WERI-Rb-1 (cell line): ENCODE measurements at regions not wholly inside any gene's neighbourhood (a gene's known extent, or its start where the extent isn't known, plus 50 kb on each side); places are given as distances from the start of the nearest gene placed in this dataset.
A peak's percentile ranks its signal among the peaks of the same experiment; 100 is the strongest.

Experiments
- DNase-seq: peaks from one replicate; pipeline ENCODE4 v3.0.0-alpha.2; 2020
- H3K27ac ChIP-seq: fragments of 250-450 bp; sonication (Bioruptor Pico); 2 replicates; pipeline ENCODE4 v1.5.1; 2020; ENCODE audit warnings: mild to moderate bottlenecking, moderate library complexity
- H3K27me3 ChIP-seq: fragments of 250-450 bp; sonication (Bioruptor Pico); 2 replicates; pipeline ENCODE4 v1.5.1; 2021; ENCODE audit warnings: mild to moderate bottlenecking, low read depth, moderate library complexity; ENCODE audit not compliant: insufficient read depth, severe bottlenecking
- H3K36me3 ChIP-seq: fragments of 250-450 bp; sonication (Bioruptor Pico); 2 replicates; pipeline ENCODE4 v1.5.1; 2020; ENCODE audit warnings: mild to moderate bottlenecking, moderate library complexity
- H3K4me3 ChIP-seq: 2 replicates; pipeline ENCODE4 v1.5.1; 2011; ENCODE audit warnings: low read depth, mild to moderate bottlenecking, control low read depth, low read length
- H3K9me3 ChIP-seq: fragments of 250-450 bp; sonication (Bioruptor Pico); 2 replicates; pipeline ENCODE4 v1.5.1; 2021; ENCODE audit warnings: mild to moderate bottlenecking, moderate library complexity; ENCODE audit not compliant: severe bottlenecking
- TF ChIP-seq, protein P1 (sequence below): IDR thresholded peaks from 2 replicates; pipeline ENCODE4 v1.5.1; 2011; ENCODE audit warnings: low read depth, mild to moderate bottlenecking, control low read depth, inconsistent platforms, low read length

DNA sequence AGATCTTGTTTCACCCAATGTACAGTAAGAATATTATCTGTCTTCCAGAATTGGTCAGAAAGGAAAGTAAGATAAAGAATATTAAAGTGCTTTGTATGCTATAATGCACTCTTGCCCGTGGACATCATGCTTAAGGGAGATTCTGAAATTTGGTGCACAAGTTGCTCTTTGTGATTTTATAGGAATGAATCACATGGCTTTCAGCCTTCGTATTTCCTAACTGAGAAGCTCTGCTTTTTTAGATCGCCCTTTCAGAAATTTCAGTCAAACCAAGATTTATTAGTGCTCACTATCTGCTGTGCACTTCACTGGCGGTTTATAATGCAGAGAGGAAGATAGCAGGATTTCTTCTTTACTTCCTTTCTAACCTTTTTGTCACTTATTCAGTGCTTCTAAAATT lies 1248.5 kb upstream of the LRRN3 start:
- Histone ChIP-seq H3K27me3 (no peaks in the 10 kb centered on the region), H3K27ac (no peak overlapping the region), H3K9me3 (no peaks in the 10 kb centered on the region), H3K36me3 (no peaks in the 10 kb centered on the region), H3K4me3 (no peak overlapping the region)
- TF ChIP-seq, protein P1, sequence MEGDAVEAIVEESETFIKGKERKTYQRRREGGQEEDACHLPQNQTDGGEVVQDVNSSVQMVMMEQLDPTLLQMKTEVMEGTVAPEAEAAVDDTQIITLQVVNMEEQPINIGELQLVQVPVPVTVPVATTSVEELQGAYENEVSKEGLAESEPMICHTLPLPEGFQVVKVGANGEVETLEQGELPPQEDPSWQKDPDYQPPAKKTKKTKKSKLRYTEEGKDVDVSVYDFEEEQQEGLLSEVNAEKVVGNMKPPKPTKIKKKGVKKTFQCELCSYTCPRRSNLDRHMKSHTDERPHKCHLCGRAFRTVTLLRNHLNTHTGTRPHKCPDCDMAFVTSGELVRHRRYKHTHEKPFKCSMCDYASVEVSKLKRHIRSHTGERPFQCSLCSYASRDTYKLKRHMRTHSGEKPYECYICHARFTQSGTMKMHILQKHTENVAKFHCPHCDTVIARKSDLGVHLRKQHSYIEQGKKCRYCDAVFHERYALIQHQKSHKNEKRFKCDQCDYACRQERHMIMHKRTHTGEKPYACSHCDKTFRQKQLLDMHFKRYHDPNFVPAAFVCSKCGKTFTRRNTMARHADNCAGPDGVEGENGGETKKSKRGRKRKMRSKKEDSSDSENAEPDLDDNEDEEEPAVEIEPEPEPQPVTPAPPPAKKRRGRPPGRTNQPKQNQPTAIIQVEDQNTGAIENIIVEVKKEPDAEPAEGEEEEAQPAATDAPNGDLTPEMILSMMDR: no peak
- DNase-seq: no peak

DNA sequence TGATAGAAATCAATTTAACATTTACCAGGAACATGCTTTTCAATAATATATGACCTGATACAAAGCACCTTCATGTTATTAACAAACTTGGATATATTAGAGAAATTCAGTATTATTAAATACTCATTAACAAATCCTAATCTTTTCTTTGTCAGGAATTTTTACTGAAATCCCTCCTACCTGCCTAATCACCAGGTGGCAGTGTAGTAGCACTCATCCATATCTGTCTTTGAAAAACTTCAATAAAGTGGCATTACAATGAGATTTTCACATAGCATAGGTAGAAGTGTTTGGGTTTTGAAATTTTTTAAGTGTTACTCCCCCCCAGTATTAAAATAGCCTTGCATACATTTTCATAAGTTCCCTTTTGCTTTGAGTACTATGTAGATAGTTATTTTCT lies 1246.6 kb upstream of the LRRN3 start:
- Histone ChIP-seq H3K9me3 (no peaks in the 10 kb centered on the region), H3K36me3 (no peaks in the 10 kb centered on the region), H3K27me3 (no peaks in the 10 kb centered on the region), H3K27ac (no peak overlapping the region), H3K4me3 (no peak overlapping the region)
- peak; percentile 20 for DNase-seq
- TF ChIP-seq, protein P1: peak; percentile 20; the same call in 1 of the 2 replicates

DNA sequence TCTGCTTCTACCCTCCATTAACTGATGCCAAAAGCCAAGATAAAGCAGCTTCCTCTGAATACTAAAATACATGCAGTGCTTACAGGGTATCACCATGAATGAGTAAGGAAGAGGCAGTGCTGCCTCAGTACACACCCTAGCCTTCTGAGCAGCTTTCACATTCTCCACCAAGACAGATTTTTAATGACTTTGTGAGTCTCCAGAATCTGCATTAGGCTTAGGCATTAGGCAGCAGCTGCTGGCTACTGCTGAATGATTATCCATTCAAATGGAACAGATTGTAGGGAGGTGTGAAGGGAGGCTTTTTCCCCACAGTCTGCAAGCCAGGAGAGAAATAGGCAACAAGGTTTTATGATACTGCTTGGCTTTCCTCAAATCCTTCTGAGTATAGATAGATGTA lies 1226.7 kb upstream of the LRRN3 start:
- DNase-seq: peak; percentile 78
- no peak overlapping the region for H3K4me3 ChIP-seq
- H3K9me3 ChIP-seq: no peaks in the 10 kb centered on the region
- no peaks in the 10 kb centered on the region for H3K36me3 ChIP-seq
- TF ChIP-seq, protein P1: no peak
- peak overlapping the region; percentile 29 for H3K27ac ChIP-seq
- no peaks in the 10 kb centered on the region for H3K27me3 ChIP-seq

DNA sequence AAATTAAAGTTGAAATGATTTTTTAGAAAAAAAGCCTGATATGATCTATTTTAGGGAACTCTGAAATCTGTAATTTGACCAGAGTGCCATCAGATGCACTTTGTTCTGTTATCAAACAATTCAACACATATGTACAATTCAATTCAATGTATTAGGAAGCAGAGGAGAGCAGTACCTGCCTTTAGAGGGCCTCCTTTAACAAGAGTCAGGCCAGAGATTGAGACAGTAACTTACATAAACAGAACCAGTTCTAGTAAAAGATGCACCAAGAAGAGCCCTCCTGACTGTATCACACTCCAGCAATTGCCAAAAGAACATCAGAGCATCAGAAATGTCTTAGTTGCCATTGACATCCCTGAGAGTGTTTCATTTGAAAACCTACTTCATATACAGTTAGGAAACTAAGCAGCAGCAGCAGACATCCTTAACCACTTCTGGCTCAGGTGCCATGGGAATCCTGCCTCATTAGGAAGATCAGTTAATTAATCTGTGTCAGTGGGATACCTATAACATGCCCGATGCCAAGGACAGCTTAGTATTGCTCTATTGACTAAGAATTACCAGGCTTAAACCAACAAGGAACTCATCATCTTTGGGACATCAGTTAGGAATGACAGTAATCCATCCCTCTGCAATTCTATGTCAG lies 1222.6 kb upstream of the LRRN3 start:
- no peaks in the 10 kb centered on the region for H3K36me3 ChIP-seq
- no peak overlapping the region for H3K4me3 ChIP-seq
- H3K27ac ChIP-seq: no peak overlapping the region
- no peaks in the 10 kb centered on the region for H3K9me3 ChIP-seq
- TF ChIP-seq, protein P1: no peak
- peak; percentile 22 for DNase-seq
- no peaks in the 10 kb centered on the region for H3K27me3 ChIP-seq

DNA sequence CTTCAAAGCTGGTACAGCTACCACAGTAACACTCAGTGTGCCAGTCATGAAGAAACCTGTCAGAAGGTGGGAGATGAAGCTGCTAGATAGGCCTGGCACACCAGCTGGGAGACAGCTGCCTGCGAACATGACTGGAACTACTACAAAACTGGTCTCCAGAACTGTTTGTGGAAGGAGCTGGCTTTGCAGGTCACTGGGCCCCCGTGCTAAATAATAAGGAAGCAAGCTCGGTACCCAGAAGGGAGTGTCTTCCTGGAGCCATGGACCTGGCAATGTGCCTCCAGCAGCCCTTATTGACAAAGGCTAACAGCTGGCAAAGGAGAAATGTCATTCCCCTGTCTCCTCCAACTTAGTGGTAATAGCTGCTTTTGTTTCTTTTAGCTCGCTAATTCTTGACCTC lies 1217.6 kb upstream of the LRRN3 start:
- H3K36me3 ChIP-seq: no peaks in the 10 kb centered on the region
- H3K9me3 ChIP-seq: no peaks in the 10 kb centered on the region
- H3K27me3 ChIP-seq: no peaks in the 10 kb centered on the region
- H3K4me3 ChIP-seq: no peak overlapping the region
- DNase-seq: no peak
- TF ChIP-seq, protein P1: no peak
- H3K27ac ChIP-seq: no peak overlapping the region

DNA sequence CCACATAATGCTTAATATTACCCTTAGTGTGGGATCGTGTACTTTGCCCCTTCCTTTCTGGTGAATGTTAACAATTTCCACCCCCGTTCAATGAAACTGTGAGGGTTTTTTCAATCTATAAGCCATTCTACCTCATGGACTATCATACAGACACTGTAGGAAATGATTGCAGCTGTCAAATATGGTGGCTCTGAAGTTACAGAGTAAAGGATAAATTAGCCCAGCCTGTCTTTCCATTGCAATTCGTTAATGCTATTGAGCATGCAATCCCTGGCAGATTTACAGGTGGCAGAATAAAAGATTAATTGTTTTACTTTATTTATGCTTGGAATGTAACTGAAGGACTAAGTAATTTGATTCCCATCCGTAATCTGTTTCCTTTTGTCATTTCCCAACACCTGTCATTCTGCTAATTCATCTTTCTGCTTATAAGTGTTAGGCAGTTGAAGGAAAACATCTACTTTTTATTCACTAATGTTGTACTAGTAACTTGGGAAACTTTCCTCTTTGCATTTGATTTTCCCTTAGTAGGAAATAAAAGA lies 1211.6 kb upstream of the LRRN3 start:
- TF ChIP-seq, protein P1: no peak
- no peaks in the 10 kb centered on the region for H3K36me3 ChIP-seq
- no peak overlapping the region for H3K27ac ChIP-seq
- H3K27me3 ChIP-seq: no peaks in the 10 kb centered on the region
- no peaks in the 10 kb centered on the region for H3K9me3 ChIP-seq
- no peak for DNase-seq
- H3K4me3 ChIP-seq: no peak overlapping the region
